Uterus (tissue), 2 donors: ENCODE measurements at regions not wholly inside any gene's neighbourhood (a gene's known extent, or its start where the extent isn't known, plus 50 kb on each side); places are given as distances from the start of the nearest gene placed in this dataset.

Experiments used
- POLR2A ChIP-seq, 2 donors: fragments of 450-650 bp; IDR thresholded peaks; one replicate each; pipeline ENCODE4 v1.6.1; 2016; ENCODE audit warnings: antibody characterized with exemption in 2 of 2, mild to moderate bottlenecking in 1 of 2, moderate library complexity in 1 of 2
- TF ChIP-seq, protein P1 (sequence below), 4 experiments: fragments of 200-600 bp in 2 of 4; fragments of 450-650 bp in 2 of 4; sonication (generic) in 2 of 4; IDR thresholded peaks; one replicate each; pipeline ENCODE4 v1.5.1; 2016 to 2019; ENCODE audit warnings: antibody characterized with exemption in 4 of 4, mild to moderate bottlenecking in 2 of 4, moderate library complexity in 1 of 4

DNA sequence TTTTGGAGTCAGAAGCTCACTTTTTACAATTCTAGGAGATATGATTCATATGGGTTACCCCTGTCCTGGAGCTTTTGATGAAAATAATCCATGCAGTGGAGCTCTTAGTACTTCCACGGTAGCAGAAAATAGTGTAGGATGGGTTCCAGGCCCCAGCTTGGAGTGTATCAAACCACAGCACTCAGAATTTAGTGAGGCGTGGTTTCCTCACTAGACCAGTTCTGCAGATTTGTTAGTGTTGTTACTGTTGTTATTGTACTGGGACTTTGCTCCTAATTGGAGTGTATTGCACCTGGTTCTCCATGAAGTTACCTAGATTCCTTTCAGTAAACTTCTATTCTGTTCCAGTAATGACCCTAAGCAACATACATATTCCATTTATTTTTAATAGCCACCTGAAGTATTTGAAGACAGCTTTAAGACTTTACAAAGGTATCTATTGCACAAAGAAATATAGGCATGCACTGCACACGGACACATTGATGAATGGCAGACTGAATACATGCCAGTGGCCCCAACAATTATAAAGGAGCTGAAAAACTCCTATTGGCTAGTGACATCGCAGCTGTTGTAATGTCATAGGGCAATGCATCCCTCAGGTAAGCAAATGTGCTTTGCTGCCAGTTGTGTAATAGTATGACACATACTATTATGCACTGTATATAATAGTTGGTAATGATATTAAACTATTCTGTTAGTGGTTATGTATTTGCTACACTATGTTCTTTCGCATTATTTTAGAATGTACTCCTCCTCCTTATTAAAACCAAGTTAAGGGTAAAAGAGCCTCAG is 1058.0 kb downstream of the KCNT2 start:
- TF ChIP-seq, protein P1, sequence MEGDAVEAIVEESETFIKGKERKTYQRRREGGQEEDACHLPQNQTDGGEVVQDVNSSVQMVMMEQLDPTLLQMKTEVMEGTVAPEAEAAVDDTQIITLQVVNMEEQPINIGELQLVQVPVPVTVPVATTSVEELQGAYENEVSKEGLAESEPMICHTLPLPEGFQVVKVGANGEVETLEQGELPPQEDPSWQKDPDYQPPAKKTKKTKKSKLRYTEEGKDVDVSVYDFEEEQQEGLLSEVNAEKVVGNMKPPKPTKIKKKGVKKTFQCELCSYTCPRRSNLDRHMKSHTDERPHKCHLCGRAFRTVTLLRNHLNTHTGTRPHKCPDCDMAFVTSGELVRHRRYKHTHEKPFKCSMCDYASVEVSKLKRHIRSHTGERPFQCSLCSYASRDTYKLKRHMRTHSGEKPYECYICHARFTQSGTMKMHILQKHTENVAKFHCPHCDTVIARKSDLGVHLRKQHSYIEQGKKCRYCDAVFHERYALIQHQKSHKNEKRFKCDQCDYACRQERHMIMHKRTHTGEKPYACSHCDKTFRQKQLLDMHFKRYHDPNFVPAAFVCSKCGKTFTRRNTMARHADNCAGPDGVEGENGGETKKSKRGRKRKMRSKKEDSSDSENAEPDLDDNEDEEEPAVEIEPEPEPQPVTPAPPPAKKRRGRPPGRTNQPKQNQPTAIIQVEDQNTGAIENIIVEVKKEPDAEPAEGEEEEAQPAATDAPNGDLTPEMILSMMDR (IDR thresholded peaks at IDR 0.05), result no peak
- no peak for TF ChIP-seq POLR2A (IDR thresholded peaks at IDR 0.05)
